IPS DF 4.7 (cell line): ENCODE measurements at regions not wholly inside any gene's neighbourhood (a gene's known extent, or its start where the extent isn't known, plus 50 kb on each side); places are given as distances from the start of the nearest gene placed in this dataset.
"Not testable (repeated sequence)": the region's sequence is repeated elsewhere in the genome, so short reads cannot be mapped to it uniquely, and the experiment has no call there.

Experiments
- DNase-seq: peaks from one replicate; pipeline ENCODE4 v3.0.0-alpha.2; 2013; ENCODE audit warnings: low spot score; ENCODE audit errors: extremely low read depth

DNA sequence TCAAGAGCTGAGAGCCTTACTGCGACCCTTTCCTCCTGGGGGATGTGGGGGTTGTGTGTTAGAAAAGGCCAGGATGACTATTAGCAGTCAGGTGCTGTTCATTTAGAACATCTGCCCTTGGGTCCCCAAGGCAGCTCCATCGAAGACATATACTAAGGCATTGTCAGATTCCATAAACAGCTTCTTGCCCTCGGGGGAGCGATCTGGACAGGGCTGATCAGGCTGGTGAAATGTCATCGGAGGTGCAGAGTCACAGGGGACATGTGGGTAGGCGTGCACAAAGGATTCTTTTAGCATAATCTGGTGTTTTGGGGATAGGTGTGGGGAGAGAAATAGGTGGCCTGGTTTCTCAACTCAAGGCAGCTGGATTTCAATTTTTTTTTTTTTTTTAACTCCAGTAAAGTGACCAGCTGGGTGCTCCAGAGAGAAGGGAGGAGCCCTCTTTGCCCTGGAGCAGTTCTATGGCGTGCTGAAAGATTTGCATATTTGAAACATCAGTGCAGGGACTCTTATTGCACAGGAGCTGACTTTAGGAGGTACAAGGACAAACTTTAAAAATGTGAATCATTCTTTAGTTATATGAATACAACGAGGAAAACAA is 160.1 kb downstream of the SUDS3 start:
- DNase-seq = no peak

DNA sequence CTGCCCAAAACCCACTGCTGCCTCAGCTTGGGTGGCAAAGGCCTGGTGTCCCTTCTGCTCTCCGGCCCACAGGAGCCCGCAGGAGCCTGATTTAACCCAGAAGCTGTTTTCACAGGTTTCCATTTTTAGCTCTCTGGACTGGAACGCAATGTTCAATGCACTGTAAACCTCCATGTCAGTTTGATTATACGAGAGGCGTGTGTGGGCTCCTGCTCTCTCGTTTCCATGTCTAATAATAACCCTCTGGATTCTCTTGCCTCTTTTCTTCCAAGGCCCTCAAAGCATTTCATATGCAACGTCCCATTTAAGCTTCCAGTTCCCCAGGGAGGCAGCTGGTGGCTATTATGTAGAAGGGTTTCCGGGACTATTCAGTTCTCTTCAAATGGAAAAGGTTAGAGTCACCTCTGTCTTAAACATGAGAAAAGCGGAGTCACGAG is 161.1 kb downstream of the SUDS3 start:
- DNase-seq = peak; percentile 64

GRCh38 chr12:118541071-118541470 is 164.7 kb downstream of the SUDS3 start:
- no peak for DNase-seq

DNA sequence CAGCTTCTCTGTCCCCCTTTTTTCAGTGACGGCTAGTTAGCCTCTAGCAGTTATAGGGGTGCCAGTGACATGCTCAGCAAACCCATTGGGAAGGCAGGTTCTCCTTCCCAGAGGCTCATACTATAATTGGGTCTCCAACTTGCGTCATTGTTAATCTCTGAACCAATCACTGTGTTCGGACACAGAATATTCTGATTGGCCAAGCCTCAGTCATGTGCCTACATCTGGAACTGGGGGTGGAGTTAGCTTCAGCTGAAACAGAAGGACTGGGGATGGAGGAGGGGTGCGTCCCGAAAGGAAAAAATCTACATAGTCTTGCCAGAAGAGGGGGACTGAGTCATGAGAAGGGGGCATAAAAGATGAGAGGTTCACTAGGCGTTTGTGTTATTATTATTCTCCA is 165.6 kb downstream of the SUDS3 start:
- DNase-seq = no peak

DNA sequence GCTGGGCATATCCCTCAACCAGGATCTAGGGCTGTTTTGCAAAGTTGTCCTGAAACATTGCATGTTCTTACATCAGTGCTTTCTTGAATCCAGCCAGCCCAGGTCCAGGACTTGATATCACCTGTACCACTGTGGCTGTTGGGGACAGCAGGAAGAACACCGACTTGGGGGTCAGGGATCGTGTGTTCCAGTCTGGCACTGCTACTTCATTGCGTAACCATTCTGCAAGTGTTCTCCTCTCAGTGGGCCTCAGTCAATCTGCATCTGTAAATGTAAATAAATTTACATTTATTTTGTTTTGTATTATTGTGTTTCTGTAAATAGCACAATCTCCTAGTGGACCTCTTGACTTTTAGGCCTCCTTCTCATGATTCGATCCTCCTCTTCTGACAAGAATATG is 167.3 kb downstream of the SUDS3 start:
- no peak for DNase-seq

DNA sequence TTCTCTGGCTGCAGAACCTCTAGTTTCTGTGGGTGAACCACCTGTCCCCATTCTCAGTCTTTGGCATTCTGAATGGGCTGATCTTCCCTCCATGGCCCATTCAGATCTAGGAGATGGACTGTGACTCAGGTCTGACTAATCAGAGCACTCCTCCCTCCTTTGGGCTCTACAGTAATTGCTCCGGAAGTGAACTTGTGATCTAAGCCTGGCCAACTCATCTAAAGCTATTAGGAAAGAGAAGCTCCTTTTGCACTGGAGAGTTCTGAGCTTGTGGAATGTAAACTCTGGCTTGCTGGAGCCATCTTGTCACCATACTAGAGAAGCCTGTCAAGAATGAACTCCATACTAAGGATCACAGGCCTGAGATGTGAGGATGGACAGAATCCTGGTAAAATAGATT is 168.2 kb downstream of the SUDS3 start:
- DNase-seq = no peak

GRCh38 chr12:118547606-118548005 is 171.3 kb downstream of the SUDS3 start:
- DNase-seq = not testable (repeated sequence)

GRCh38 chr12:118548887-118549509 is 172.6 kb downstream of the SUDS3 start:
- no peak for DNase-seq

GRCh38 chr12:118549510-118549980 is 173.2 kb downstream of the SUDS3 start:
- DNase-seq = no peak

DNA sequence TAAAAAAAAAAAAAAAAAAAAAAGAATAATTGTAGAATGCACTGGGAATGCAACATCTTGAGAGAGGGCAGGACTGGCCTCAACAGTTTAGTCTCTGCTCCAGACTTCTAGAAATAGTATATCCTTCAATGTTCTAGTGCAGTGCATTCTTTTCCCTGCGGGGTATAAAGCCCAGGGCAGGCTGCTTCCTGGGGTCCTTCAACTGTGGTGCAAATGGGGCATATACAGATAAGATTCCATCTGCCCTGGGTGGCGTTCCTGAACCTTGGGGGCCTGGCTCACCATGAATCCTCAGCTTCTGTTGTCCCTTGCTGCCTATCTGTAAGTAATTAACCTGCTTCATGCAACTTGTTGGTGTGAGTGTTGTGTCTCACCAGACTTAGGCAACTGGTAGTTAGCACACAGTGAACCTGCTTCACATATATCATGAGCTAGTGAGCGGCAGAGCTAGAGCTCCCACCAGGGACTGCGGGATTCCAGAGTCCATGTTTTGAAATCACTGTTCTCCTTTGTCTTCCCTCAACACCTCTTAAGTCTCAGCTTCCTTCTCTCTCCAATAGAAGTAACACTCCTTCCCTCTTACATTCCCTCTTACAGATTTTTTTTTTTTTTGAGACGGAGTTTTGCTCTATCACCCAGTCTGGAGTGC is 177.6 kb downstream of the SUDS3 start:
- no peak for DNase-seq

DNA sequence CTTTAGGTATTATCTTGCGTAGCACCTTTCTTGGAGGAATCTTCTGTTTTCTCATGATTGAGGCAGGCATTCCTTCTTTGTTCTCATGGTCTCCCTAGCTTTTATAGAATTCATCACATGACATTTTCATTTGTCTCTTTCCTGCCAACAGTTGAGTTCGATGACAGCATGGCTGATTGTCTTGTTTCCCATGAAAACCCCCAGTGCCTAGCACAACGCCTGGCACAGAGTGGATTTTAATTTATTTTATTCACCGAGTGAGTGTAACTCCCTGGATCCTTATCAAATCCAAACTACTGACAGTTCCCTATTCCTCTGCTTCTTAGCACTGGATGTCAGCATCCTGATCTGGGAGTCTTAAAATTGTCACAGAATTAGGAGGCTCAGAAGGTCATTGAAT is 182.6 kb downstream of the SUDS3 start:
- DNase-seq = no peak

DNA sequence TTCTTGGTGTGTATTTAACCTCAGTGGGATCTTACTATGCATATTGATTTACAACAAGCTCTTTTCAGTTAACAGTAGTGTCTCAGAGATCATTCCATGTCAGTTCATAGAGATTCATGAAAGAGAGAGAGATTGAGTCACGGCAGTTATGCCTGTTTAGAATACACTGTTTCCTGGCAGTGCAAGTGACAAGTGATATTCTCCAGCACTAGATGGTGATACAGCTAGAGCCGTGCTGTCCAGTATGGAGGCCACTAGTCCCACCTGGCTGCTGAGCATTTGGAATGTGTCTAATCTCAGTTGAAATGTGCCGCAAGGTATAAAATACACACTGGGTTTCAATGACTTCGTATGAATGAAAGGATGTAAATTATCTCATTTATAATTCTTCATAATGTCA is 184.4 kb downstream of the SUDS3 start:
- no peak for DNase-seq

DNA sequence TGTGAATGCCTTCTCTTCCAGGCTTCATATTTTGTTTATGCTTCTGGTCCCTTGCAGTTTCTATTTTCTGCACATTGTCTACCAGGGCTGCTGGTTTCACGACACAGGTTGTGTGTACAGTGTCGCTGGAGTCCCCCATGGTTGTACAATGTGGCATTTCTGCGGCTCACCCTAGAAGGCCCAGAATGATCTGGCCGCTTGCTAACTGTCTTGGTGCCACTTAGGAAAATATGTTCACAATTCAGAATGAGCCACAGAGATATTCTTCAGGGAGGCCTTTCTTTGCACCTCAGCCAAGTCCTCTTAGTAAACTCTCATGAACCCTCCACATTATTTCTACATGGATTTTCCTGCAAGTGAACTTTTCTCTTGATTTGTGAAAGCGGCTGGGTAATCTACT is 195.4 kb downstream of the SUDS3 start:
- DNase-seq = no peak

DNA sequence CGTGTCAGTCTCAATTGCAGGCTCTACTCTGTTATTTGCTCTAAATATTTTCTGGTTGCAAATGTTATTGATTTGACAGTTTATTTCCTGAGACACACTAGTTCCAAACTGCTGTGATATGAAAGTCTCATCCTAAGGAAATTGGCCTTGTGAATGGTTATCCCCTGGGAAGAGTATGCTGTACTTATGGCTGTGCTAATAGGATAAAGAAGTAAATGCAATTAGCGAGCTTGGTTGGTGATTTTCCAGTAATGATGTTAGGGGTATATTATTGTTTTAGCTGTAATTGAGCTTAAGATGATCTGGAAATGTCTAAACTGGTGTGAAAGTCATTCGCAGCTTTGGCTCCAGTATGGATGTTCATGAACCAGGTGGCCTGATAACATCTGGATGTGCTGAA is 197.9 kb downstream of the SUDS3 start:
- DNase-seq = no peak

GRCh38 chr12:118575730-118576129 is 199.4 kb downstream of the SUDS3 start:
- DNase-seq = no peak

DNA sequence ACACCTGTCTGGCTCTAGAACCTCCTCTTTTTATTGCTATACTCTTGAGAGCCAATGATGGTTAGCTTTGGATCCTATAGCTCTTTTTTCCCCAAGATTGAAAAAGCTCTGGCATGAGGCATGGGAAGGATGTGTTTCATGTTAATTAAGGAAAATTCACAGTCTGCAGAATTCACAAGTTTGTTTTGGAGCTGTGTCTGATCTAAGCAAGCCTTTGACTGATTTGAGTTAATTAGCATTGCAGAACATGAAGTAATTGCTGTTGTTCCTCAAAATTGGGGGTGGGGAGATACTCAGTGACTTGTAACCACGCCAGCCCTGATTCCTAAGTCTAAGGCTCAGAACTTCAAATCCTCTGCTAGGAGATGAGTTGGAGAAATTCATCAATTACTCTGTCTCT is 205.0 kb downstream of the SUDS3 start:
- no peak for DNase-seq

DNA sequence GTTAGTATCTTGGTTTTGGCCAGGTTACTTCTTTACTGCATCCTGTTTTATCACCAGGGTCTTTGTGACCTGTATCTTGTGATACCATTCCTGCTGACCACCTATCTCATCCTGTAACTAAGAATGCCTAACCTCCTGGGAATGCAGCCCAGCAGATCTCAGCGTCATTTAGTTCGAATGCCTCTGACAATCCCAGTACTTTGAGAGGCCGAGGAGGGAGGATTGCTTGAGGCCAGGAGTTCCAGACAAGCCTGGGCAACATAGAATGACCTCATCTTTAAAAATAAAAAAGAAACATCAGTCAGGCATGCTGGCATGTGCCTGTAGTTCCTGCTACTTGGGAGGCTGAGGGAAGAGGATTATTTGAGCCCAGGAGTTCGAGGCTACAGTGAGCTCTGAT is 206.5 kb downstream of the SUDS3 start:
- no peak for DNase-seq

DNA sequence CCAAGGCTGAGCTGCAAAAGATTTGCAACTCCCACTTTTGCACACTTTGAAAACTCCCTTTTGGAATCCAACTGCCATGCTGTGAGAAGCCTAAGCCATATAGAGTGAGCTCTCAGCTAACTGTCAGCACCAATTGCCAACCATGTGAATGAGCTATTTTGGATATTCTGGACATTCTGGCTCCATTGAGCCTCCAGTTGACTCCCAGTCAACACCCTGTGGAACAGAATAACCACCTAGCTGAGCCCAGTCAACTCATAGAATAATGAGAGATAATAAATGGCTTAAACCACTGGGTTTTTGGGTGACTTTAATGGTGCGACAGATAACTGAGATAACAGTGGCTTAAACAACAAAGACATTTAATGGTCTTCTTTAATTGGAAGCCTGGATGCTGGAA is 210.1 kb downstream of the SUDS3 start:
- no peak for DNase-seq

- no peak for DNase-seq
Measured at GRCh38 chr12:118589162-118589561, 212.8 kb downstream of the SUDS3 start.

DNA sequence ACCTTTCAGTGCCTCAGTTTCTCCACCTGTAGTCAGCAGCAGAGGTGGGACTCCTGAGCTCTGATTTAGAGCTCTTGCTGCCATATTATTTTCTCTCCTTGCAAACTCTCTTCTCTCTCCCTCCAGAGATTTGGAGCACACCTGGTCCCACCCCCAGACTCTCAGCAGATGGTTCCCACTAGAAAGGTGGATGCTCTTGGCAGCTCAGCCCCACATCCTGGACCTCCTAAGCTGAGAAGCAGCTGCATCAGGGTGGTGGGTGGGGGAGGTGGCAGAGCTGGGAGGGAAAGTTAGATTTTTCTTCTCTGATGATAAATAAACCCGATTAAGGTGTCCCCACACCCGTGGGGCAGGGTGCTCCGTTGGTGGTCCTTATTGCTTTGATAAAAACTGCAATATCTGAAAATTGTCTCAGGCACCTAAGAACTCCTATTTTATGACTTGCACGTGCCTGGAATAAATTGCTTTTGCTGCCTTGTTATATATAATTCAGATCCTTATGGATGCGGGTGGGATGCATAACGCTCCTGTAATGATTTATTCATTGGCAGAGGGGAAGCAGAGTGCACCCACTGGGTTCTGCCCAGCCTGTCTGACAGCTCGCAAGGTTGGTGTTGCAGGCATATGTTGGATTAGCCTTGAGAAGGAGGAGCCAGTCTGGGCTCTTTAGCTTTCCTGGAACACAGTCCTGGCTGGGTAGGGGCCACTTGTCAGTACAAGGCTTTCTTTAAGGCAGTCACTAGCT is 214.2 kb downstream of the SUDS3 start:
- no peak for DNase-seq

DNA sequence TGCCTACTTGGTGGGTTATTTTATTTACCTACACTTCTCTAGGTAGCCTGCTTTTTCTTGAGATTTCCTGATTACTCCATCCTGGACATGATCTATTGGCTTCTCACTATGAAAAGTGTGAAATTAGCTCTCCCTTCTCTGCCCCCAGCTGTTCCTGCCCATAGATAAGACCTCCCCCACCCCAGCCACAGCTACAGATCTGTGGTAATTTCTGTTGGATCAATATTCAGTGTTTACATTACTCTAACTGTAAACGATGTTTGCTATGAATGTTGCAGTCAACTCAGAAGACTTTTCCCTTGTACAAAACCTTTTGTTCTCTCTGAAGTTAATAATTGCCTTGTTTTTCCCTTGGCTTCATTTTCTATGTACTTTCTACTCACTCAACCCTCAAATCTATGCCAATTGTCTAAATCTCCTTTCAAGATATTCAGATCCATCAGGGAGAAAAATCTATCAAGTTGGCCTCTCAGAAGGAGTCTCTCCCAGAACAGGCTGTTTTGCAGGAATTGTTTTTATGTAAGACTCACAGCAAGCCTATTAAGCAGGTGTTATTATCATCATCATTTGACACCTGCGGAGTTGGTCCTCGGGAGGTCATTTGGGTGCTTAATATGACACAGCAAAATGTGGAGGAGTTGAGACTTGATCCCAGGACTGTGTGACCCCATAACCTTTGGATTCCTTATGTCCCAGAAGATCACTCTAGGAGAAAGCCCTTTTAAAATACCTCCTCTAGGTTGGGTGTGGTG is 227.4 kb downstream of the SUDS3 start:
- DNase-seq = no peak
